B cell (primary cell): ENCODE measurements at regions not wholly inside any gene's neighbourhood (a gene's known extent, or its start where the extent isn't known, plus 50 kb on each side); places are given as distances from the start of the nearest gene placed in this dataset.

Experiments
- ATAC-seq: fragments of 200-7000 bp; cut with Tn5 transposase; one replicate; pipeline ENCODE4 v1.10.0; 2021; ENCODE audit warnings: low read depth, mild to moderate bottlenecking, moderate number of reproducible peaks, moderate library complexity
- CTCF ChIA-PET: fragments of 350-600 bp; sonication (Branson Sonifier 250); formaldehyde crosslinking; loops from one replicate; lab custom pipeline; 2021; ENCODE audit warnings: antibody characterized with exemption, inconsistent platforms; lab: Charles Lee
- POLR2A ChIA-PET: fragments of 350-600 bp; sonication (Branson Sonifier 250); formaldehyde crosslinking; loops from one replicate; lab custom pipeline; 2021; ENCODE audit warnings: antibody characterized with exemption; lab: Charles Lee
- DNase-seq: peaks from one replicate; pipeline ENCODE4 v3.0.0; 2013
- H2AFZ ChIP-seq: 2 replicates; pipeline ENCODE4 v1.6.1; 2012; ENCODE audit warnings: mild to moderate bottlenecking, low read depth, low read length; ENCODE audit not compliant: insufficient read depth, poor library complexity, severe bottlenecking
- H3K27ac ChIP-seq, 2 donors: 1 replicate in 1 of 2; 2 replicates in 1 of 2; pipeline ENCODE4 v1.5.1; 2012 to 2013; ENCODE audit warnings: low read length in 2 of 2, mild to moderate bottlenecking in 2 of 2, moderate library complexity in 1 of 2
- H3K27me3 ChIP-seq, 4 experiments: fragments of 200-600 bp in 1 of 4; sonication (generic) in 1 of 4; replicated peaks in 1 of 4; 1 replicate in 2 of 4; 2 replicates in 2 of 4; pipeline versions ENCODE4 v1.6.1 to v1.7.0; 2013 to 2016; ENCODE audit warnings: low read length in 3 of 4, mild to moderate bottlenecking in 2 of 4, mixed read lengths in 1 of 4, moderate library complexity in 1 of 4; ENCODE audit not compliant: insufficient read depth in 4 of 4, control insufficient read depth in 3 of 4; ENCODE audit errors: control extremely low read depth in 1 of 4
- H3K36me3 ChIP-seq, 2 experiments: replicated peaks in 1 of 2; 1 replicate in 1 of 2; 2 replicates in 1 of 2; pipeline versions ENCODE4 v1.6.1 to v1.7.1; 2013; ENCODE audit warnings: low read length in 1 of 2; ENCODE audit not compliant: insufficient read depth in 2 of 2, control insufficient read depth in 1 of 2; ENCODE audit errors: control extremely low read depth in 1 of 2, extremely low read depth in 1 of 2
- H3K4me1 ChIP-seq, 2 donors: fragments of 200-600 bp in 1 of 2; sonication (generic) in 1 of 2; 1 replicate in 1 of 2; 2 replicates in 1 of 2; pipeline versions ENCODE4 v1.5.1 to v1.6.1; 2013 to 2017; ENCODE audit warnings: low read length in 2 of 2; ENCODE audit not compliant: control insufficient read depth in 2 of 2, insufficient read depth in 2 of 2
- H3K4me2 ChIP-seq: replicated peaks from 2 replicates; pipeline ENCODE3; 2012; ENCODE audit warnings: mild to moderate bottlenecking, low read depth, low read length; ENCODE audit not compliant: poor library complexity, severe bottlenecking
- H3K4me3 ChIP-seq, 5 experiments: fragments of 200-600 bp in 1 of 5; sonication (generic) in 1 of 5; 1 replicate in 3 of 5; 2 replicates in 2 of 5; pipeline versions ENCODE4 v1.5.1 to v1.7.0; 2011 to 2016; ENCODE audit warnings: low read length in 4 of 5, mild to moderate bottlenecking in 4 of 5, low read depth in 2 of 5, control low read depth in 1 of 5, moderate library complexity in 1 of 5; ENCODE audit not compliant: insufficient read depth in 1 of 5; ENCODE audit errors: control extremely low read depth in 1 of 5, extremely low read depth in 1 of 5
- H3K79me2 ChIP-seq: fragments of 200-600 bp; sonication (generic); one replicate; pipeline ENCODE4 v1.6.0; 2016; ENCODE audit warnings: low read length; ENCODE audit not compliant: control insufficient read depth, insufficient read depth
- H3K9ac ChIP-seq: fragments of 200-600 bp; sonication (generic); 2 replicates; pipeline ENCODE4 v1.6.1; 2017; ENCODE audit warnings: mild to moderate bottlenecking, low read length, moderate library complexity
- H3K9me3 ChIP-seq, 3 donors: one replicate each; pipeline versions ENCODE4 v1.6.1 to v1.7.1; 2013; ENCODE audit warnings: low read length in 2 of 3; ENCODE audit not compliant: control insufficient read depth in 2 of 3, insufficient read depth in 1 of 3; ENCODE audit errors: control extremely low read depth in 1 of 3
- H4K20me1 ChIP-seq: 2 replicates; pipeline ENCODE4 v1.6.0; 2012; ENCODE audit warnings: mild to moderate bottlenecking, low read length; ENCODE audit not compliant: insufficient read depth, control insufficient read depth, poor library complexity, severe bottlenecking
- H3K27ac Mint-ChIP-seq: one replicate; pipeline ENCODE4 v1.8.0; 2021; ENCODE audit warnings: mixed read lengths
- H3K27me3 Mint-ChIP-seq: one replicate; pipeline ENCODE4 v1.8.0; 2021; ENCODE audit warnings: mixed read lengths
- H3K4me1 Mint-ChIP-seq: one replicate; pipeline ENCODE4 v1.8.0; 2021; ENCODE audit warnings: mixed read lengths
- H3K4me3 Mint-ChIP-seq: one replicate; pipeline ENCODE4 v1.8.0; 2021; ENCODE audit warnings: mixed read lengths
- H3K9me3 Mint-ChIP-seq: one replicate; pipeline ENCODE4 v1.8.0; 2022; ENCODE audit warnings: mixed read lengths; ENCODE audit not compliant: insufficient read depth
- EZH2 ChIP-seq: IDR thresholded peaks from 2 replicates; pipeline ENCODE4 v1.6.1; 2012; ENCODE audit warnings: borderline replicate concordance, low read depth, mild to moderate bottlenecking, moderate library complexity, low read length; ENCODE audit not compliant: insufficient read depth, poor library complexity, severe bottlenecking
- WGBS: methylation state at CpG from one replicate; pipeline ENCODE4 v1.1.5; 2013; ENCODE audit warnings: missing lambda C conversion rate; ENCODE audit not compliant: insufficient coverage; 5-methylcytosine and 5-hydroxymethylcytosine counted together
- intact Hi-C: fragments of 100-400 bp; cut with micrococcal nuclease; formaldehyde crosslinking; loops from one replicate; pipeline ENCODE4 v1.10.0; 2022
- TF ChIP-seq, protein P1 (sequence below): fragments of 200-600 bp; IDR thresholded peaks from one replicate; pipeline ENCODE4 v1.8.0; 2022; ENCODE audit warnings: antibody characterized with exemption, mild to moderate bottlenecking

DNA sequence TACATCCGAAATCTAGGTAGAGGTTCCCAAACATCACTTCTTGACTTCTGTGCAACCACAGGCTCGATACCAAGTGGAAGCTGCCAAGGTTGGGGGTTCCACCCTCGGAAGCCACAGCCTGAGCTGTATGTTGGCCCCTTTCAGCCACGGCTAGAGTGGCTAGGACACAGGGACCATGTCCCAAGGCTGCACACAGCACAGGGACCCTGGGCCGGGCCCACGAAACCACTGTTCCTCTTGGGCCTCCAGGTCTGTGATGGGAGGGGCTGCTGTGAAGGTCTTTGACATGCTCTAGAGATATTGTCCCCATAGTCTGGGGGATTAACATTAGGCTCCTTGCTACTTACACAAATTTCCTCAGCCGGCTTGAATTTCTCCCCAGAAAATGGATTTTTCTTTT is 460.6 kb downstream of the ISL1 start:
- TF ChIP-seq, protein P1, sequence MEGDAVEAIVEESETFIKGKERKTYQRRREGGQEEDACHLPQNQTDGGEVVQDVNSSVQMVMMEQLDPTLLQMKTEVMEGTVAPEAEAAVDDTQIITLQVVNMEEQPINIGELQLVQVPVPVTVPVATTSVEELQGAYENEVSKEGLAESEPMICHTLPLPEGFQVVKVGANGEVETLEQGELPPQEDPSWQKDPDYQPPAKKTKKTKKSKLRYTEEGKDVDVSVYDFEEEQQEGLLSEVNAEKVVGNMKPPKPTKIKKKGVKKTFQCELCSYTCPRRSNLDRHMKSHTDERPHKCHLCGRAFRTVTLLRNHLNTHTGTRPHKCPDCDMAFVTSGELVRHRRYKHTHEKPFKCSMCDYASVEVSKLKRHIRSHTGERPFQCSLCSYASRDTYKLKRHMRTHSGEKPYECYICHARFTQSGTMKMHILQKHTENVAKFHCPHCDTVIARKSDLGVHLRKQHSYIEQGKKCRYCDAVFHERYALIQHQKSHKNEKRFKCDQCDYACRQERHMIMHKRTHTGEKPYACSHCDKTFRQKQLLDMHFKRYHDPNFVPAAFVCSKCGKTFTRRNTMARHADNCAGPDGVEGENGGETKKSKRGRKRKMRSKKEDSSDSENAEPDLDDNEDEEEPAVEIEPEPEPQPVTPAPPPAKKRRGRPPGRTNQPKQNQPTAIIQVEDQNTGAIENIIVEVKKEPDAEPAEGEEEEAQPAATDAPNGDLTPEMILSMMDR = no peak
- TF ChIP-seq EZH2 = no peak
- no peaks in the 10 kb centered on the region for H3K79me2 ChIP-seq
- intact Hi-C loops = no loop called here
- H3K27me3 Mint-ChIP-seq = no peaks in the 10 kb centered on the region
- H3K27ac Mint-ChIP-seq = no peak overlapping the region
- H2AFZ ChIP-seq = no peak overlapping the region
- H3K9ac ChIP-seq = no peak overlapping the region
- H3K9me3 ChIP-seq = peaks cover 0 to 10% (median 0%) of the 10 kb centered on the region in 3 donors
- ChIA-PET CTCF (no interaction called here), POLR2A (no interaction called here)
- no peaks in the 10 kb centered on the region for H3K27me3 ChIP-seq
- no peak overlapping the region for H3K4me2 ChIP-seq
- ATAC-seq (no peak), DNase-seq (no peak)
- H4K20me1 ChIP-seq = no peaks in the 10 kb centered on the region
- H3K4me1 Mint-ChIP-seq = no peaks in the 10 kb centered on the region
- H3K4me3 Mint-ChIP-seq = no peak overlapping the region
- peaks cover 2% of the 10 kb centered on the region for H3K9me3 Mint-ChIP-seq
- H3K4me3 ChIP-seq = no peak overlapping the region
- WGBS = 89% methylated on average over 6 of the region's 7 CpGs
- no peak overlapping the region for H3K27ac ChIP-seq
- no peaks in the 10 kb centered on the region for H3K36me3 ChIP-seq
- H3K4me1 ChIP-seq = no peaks in the 10 kb centered on the region

DNA sequence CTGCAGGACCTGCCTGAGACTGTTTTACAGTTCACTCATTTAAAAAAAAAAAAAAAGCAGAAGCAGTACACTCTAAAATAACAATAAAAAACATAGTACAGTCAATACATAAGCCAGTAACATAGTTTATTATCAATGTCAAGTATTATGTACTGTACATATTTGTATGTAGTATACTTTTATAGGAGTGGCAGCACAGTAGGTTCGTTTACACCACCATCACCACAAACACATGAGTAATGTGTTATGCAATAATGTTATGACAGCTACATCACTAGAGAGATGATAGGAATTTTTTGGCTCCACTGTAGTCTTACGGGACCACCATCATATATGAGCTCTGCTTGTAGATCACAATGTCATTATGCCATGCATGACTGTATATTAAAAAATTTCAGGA is 462.8 kb downstream of the ISL1 start:
- TF ChIP-seq, protein P1 = no peak
- TF ChIP-seq EZH2 = no peak
- no peak overlapping the region for H3K4me3 ChIP-seq
- Mint-ChIP-seq H3K4me1 (no peaks in the 10 kb centered on the region), H3K27ac (no peak overlapping the region), H3K9me3 (peaks cover 2% of the 10 kb centered on the region), H3K4me3 (no peak overlapping the region), H3K27me3 (no peaks in the 10 kb centered on the region)
- H3K79me2 ChIP-seq = no peaks in the 10 kb centered on the region
- H3K36me3 ChIP-seq = no peaks in the 10 kb centered on the region
- H3K4me1 ChIP-seq = no peaks in the 10 kb centered on the region
- ChIA-PET POLR2A (no interaction called here), CTCF (no interaction called here)
- DNase-seq (no peak), ATAC-seq (no peak)
- no CpG with 5 or more reads among the region's 2 CpGs for WGBS
- no peaks in the 10 kb centered on the region for H4K20me1 ChIP-seq
- no peak overlapping the region for H3K27ac ChIP-seq
- no peaks in the 10 kb centered on the region for H3K27me3 ChIP-seq
- H3K9me3 ChIP-seq = peaks cover 0 to 10% (median 0%) of the 10 kb centered on the region in 3 donors
- no peak overlapping the region for H3K4me2 ChIP-seq
- no peak overlapping the region for H2AFZ ChIP-seq
- H3K9ac ChIP-seq = no peak overlapping the region
- intact Hi-C loops = no loop called here
